GM19463 (cell line): ENCODE measurements at regions not wholly inside any gene's neighbourhood (a gene's known extent, or its start where the extent isn't known, plus 50 kb on each side); places are given as distances from the start of the nearest gene placed in this dataset.

ENCODE experiments used
- ATAC-seq: cut with Tn5 transposase; IDR thresholded peaks from one replicate; pipeline ENCODE4 v1.9.1; 2021; ENCODE audit warnings: mild to moderate bottlenecking, moderate library complexity; ENCODE audit not compliant: unreplicated experiment

DNA sequence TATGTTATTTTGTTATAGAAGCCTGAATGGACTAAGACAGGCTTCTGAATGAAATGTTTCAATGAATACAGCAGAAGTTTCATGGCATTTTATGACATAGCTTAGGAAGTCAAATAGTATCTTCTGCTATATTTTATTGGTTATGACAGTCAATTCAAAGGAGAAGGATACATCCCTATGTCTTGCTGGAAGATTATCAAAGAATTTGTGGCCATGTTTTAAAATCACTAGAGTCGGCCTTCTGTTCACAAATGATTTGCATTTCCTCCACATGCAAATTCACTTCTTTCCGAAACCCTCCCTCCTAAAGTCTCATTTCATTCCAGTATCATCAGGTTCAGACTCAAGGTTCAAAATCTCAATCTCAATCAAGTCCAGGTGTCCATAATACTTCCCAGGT lies 679.2 kb upstream of the ADAMTS5 start:
- ATAC-seq: no peak

- ATAC-seq: no peak
Measured at GRCh38 chr21:27645285-27645684, 678.4 kb upstream of the ADAMTS5 start.

DNA sequence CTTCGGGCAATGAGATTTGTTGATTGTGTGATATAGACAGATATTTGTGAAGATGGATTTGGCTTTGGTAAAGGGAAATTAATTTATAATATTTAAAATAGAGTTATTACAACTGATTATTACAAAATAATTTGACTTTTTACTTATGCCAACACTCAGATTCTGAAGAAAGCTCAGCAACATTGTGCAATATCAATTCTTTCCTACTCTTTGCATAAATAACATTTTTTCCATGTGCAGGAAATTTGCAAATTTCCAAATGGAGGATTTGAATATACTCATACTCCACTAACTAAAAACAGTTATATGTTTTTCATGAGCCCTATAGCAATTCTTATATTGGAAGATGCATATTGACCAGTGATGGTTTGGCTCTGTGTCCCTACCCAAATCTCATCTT lies 676.4 kb upstream of the ADAMTS5 start:
- ATAC-seq: no peak

- ATAC-seq: no peak
Measured at GRCh38 chr21:27639286-27639685, 672.4 kb upstream of the ADAMTS5 start.

- ATAC-seq: no peak
Measured at GRCh38 chr21:27636656-27637055, 669.8 kb upstream of the ADAMTS5 start.

DNA sequence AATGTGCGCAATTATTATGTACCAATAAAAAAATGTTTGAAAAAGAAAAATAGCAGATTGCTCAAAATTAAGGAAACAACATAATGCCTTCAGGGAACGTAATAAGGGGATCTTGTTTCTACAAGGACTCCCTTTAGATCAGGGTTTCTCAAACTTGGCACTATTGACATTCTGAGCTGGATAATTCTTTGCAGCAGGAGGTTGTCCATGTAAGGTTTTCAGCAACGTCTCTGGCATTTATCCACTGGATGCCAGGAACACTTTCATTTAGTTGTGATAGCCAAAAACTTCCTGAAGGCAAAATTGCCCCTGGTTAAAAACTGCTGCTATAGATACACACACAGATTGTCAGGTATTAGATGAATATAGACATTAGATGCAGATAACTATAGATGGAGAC lies 666.7 kb upstream of the ADAMTS5 start:
- ATAC-seq: no peak

DNA sequence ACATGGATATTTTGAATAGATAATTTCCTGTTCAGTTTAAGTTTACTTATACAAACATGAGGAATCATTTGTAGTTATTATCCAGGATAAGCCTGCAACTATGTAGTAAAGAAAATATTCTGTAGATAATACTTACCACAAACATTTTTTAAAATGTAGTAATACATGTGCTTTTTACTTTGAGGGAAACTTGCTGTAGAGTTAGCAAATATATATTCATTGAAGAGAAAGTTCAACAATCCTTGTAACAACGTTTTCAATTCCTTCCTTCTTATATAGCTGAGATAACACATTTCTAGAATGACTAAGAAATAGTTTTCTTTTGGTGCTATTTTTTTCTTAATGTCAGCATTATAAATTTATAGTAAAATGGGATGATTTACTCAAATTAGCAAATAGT lies 664.6 kb upstream of the ADAMTS5 start:
- no peak for ATAC-seq

- no peak for ATAC-seq
Measured at GRCh38 chr21:27622631-27623030, 655.7 kb upstream of the ADAMTS5 start.

- no peak for ATAC-seq
Measured at GRCh38 chr21:27614231-27614630, 647.3 kb upstream of the ADAMTS5 start.

DNA sequence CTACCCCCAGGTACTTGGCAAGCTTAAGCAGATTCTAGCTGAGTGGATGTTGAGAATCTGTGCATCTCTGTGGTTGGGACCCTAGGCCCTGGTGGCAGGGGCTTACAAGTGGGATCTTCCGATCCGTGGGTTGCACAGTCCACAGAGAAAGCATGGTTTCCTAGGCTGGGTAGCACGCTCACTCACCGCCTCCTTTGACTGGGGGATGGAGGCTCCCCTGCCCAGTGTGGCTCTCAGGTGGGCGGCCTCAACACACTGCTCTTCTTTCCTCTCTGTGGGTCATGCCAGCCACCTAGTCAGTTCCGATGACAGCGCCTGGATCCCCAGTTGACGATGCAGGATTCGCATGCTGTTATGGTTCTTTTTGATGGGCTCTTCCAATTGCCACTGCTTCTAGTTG lies 639.5 kb upstream of the ADAMTS5 start:
- no peak for ATAC-seq

DNA sequence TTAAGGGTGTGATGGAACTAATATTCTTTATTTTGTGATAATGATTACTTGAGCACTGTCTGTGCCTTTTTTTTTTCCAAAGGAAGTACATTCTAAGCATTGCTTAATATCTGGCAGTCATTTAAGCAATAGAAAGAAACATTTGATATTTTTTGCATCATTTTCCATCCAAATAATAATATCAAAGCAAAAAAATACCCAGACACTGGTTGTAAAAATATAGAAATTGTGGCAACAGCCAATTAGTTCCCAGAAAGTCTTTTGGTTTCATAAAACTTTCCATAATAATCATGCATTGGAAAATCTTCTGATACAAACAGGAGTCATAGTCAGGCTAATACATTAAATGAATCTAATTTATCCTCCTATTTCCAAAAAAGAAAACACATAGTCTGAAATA lies 629.3 kb upstream of the ADAMTS5 start:
- no peak for ATAC-seq

- no peak for ATAC-seq
Measured at GRCh38 chr21:27595716-27596115, 628.8 kb upstream of the ADAMTS5 start.

- no peak for ATAC-seq
Measured at GRCh38 chr21:27590271-27590670, 623.4 kb upstream of the ADAMTS5 start.

- no peak for ATAC-seq
Measured at GRCh38 chr21:27589781-27590180, 622.9 kb upstream of the ADAMTS5 start.

GRCh38 chr21:27586986-27587385 lies 620.1 kb upstream of the ADAMTS5 start:
- no peak for ATAC-seq

- ATAC-seq: no peak
Measured at GRCh38 chr21:27586326-27586725, 619.4 kb upstream of the ADAMTS5 start.

DNA sequence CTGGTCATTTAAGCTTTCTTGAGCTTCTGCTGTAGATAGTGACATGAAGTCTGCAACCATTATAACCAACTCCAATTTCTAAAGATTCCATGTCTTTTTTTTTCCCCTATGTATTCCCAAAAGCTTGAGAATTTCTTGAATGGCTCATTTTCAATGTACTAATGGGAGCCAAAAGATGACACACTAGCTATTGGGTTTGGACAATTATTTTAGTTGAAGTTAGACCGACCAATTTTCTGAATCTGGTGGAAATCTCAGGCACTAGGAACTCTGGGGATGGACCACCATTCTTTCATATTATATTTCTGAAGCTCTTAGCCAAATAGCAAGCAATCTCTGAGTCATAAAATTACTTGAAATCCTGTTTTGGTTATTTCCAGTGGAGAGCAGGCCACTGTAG lies 617.4 kb upstream of the ADAMTS5 start:
- ATAC-seq: no peak

- ATAC-seq: no peak
Measured at GRCh38 chr21:27582948-27583430, 616.1 kb upstream of the ADAMTS5 start.

DNA sequence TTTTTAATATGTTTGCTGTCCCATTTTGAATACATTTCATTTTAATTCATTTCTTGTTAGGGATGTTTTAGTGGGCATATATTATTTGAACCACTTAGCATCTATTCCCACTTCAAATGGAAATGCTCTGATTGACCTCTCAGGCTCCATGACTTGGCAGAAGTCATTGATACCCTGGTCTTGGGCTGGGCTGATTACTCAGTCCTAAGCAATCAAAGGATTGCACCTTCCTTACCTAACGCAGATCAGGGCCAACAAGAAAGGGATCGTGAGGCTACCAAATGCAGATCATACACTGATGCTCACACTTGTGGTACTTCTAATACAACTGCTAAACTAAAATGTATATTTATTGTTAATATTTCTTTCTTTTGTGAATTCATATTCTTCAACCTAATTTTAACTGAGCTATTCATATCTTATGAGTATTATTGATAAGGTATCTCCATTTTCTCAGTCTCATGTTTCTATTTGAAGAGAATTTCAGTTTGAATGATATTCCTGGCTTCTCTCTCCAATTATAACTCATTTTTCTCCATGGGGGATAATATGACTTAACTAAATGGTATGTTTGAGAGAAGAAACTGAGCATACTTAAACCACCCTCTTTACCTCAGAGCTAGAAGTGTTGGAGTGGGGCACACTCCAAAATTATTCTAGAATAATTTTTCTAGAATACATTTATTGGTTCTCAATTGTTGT lies 615.5 kb upstream of the ADAMTS5 start:
- no peak for ATAC-seq

DNA sequence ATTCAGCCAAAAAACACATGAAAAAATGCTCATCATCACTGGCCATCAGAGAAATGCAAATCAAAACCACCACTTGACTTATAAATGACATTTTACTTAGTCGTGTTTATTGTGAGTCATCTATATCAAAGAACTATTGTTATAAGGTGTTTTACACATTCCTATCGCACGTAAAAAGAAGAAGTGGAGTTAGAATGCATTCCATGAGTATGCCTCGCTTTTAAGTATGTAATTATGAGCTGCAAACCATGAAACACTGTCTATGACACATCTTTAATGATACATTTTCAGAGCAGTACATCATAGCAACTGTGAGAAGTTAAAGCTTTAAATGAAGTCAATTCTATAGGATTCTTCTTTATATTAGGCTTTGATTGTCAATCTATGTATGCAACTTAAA lies 614.3 kb upstream of the ADAMTS5 start:
- no peak for ATAC-seq

GRCh38 chr21:27580276-27580675 lies 613.4 kb upstream of the ADAMTS5 start:
- ATAC-seq: no peak

GRCh38 chr21:27578741-27579265 lies 611.9 kb upstream of the ADAMTS5 start:
- no peak for ATAC-seq

- no peak for ATAC-seq
Measured at GRCh38 chr21:27572696-27573095, 605.8 kb upstream of the ADAMTS5 start.
